ENCODE measurements at regions not wholly inside any gene's neighbourhood (a gene's known extent, or its start where the extent isn't known, plus 50 kb on each side); places are given as distances from the start of the nearest gene placed in this dataset.
"Not testable (repeated sequence)": the region's sequence is repeated elsewhere in the genome, so short reads cannot be mapped to it uniquely, and the experiment has no call there.

DNA sequence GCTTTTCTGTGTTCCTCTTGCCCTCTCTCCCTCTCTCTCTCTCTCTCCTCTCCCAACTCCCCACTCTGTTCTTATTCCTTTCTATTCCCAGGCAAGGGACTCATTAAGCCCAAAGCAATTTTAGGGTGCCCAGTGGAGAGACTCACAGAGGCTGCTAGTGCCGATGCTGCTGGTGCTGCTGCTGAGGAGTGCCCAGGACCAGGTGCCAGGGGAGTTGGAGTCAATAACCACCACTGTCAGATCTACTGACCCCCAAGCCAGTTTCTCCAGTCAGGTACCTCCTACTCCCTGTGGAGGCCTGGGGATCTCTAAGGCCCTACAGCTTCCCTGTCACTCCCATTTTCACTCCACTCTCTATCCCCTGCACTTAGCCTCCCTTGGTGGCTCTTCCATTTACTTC lies 54.2 kb upstream of the LAS1L start:
- intact Hi-C loops (cut with micrococcal nuclease) = no loop called here
- H3K4me1 Mint-ChIP-seq (ENCODE audit: low read depth) = peaks cover 26% of the 10 kb centered on the region
- H3K27ac Mint-ChIP-seq = peak overlapping the region; percentile 51
- H3K27me3 Mint-ChIP-seq = peaks cover 9% of the 10 kb centered on the region
- H3K9me3 Mint-ChIP-seq = no peaks in the 10 kb centered on the region
- H3K4me3 Mint-ChIP-seq = no peak overlapping the region
- H3K36me3 Mint-ChIP-seq (ENCODE audit: low read depth) = no peaks in the 10 kb centered on the region

GRCh38 chrX:65587616-65588526 lies 53.3 kb upstream of the LAS1L start:
- no peak overlapping the region for H3K4me3 Mint-ChIP-seq
- peaks cover 9% of the 10 kb centered on the region for H3K27me3 Mint-ChIP-seq
- intact Hi-C loops (cut with micrococcal nuclease) = no loop called here
- H3K27ac Mint-ChIP-seq = peak overlapping the region; percentile 51
- no peaks in the 10 kb centered on the region for H3K36me3 Mint-ChIP-seq (ENCODE audit: low read depth)
- peaks cover 28% of the 10 kb centered on the region for H3K4me1 Mint-ChIP-seq (ENCODE audit: low read depth)
- H3K9me3 Mint-ChIP-seq = no peaks in the 10 kb centered on the region

- Mint-ChIP-seq H3K36me3 (ENCODE audit: low read depth) (no peaks in the 10 kb centered on the region), H3K4me3 (no peak overlapping the region)
These were observed 51.9 kb upstream of the LAS1L start for GRCh38 chrX:65586491-65586890.

GRCh38 chrX:65585226-65585625 lies 50.6 kb upstream of the LAS1L start:
- H3K4me3 Mint-ChIP-seq; H3K27me3 Mint-ChIP-seq; intact Hi-C loops (cut with micrococcal nuclease); H3K9me3 Mint-ChIP-seq; H3K36me3 Mint-ChIP-seq (ENCODE audit: low read depth); H3K27ac Mint-ChIP-seq: not testable (repeated sequence)
- peaks cover 36% of the 10 kb centered on the region for H3K4me1 Mint-ChIP-seq (ENCODE audit: low read depth)

More at GRCh38 chrX:65586491-65586890, 51.9 kb upstream of the LAS1L start:
- H3K27ac Mint-ChIP-seq = no peak overlapping the region
- intact Hi-C loops (cut with micrococcal nuclease) = no loop called here
- H3K4me1 Mint-ChIP-seq (ENCODE audit: low read depth) = peaks cover 41% of the 10 kb centered on the region
- no peaks in the 10 kb centered on the region for H3K9me3 Mint-ChIP-seq
- H3K27me3 Mint-ChIP-seq = peaks cover 9% of the 10 kb centered on the region

Data from dendritic cell treated with granulocyte-macrophage colony-stimulating factor and Interleukin-4, amounts not matched to agents 40 ng/mL and 50 ng/mL, for 4 days (primary cell).